ENCODE measurements at regions not wholly inside any gene's neighbourhood (a gene's known extent, or its start where the extent isn't known, plus 50 kb on each side); places are given as distances from the start of the nearest gene placed in this dataset.

- Histone ChIP-seq H3K79me2 (ENCODE audit: control insufficient read depth, insufficient read depth, low read length) (no peaks in the 10 kb centered on the region), H3K4me2 (ENCODE audit: insufficient read depth, low read length) (no peak overlapping the region), H3K4me1 (replicated peaks in 1 of 2; ENCODE audit: control insufficient read depth in 2 of 2, insufficient read depth in 2 of 2, low read length in 2 of 2) (no peaks in the 10 kb centered on the region), H3K4me3 (no peak overlapping the region), H3K9me3 (replicated peaks; ENCODE audit: control insufficient read depth, insufficient read depth, low read depth, low read length) (no peaks in the 10 kb centered on the region), H3K9ac (ENCODE audit: insufficient read depth in 1 of 2, low read depth in 2 of 2, low read length in 2 of 2) (no peak overlapping the region), H3K27me3 (ENCODE audit: control insufficient read depth in 2 of 2, insufficient read depth in 2 of 2, low read length in 2 of 2) (no peaks in the 10 kb centered on the region), H3K27ac (ENCODE audit: extremely low read depth, low read depth, low read length) (no peak overlapping the region), H3K9me1 (ENCODE audit: control insufficient read depth, insufficient read depth, low read length) (no peaks in the 10 kb centered on the region), H3K36me3 (ENCODE audit: control insufficient read depth, insufficient read depth, low read length) (no peaks in the 10 kb centered on the region), H2AFZ (ENCODE audit: low read depth, low read length) (no peak overlapping the region), H4K20me1 (replicated peaks; ENCODE audit: control insufficient read depth, insufficient read depth, low read length) (no peaks in the 10 kb centered on the region)
- FAIRE-seq, result no peak
- TF ChIP-seq PTRF (tag; IDR thresholded peaks at IDR 0.05) (no peak), ZC3H8 (IDR thresholded peaks at IDR 0.05) (no peak), MXI1 (IDR thresholded peaks at IDR 0.05; ENCODE audit: low read depth, low read length) (no peak), ZNF444 (CRISPR knock-in tag; IDR thresholded peaks at IDR 0.05) (no peak), FOXM1 (IDR thresholded peaks at IDR 0.05; ENCODE audit: low read depth) (no peak), FOXM1 (CRISPR knock-in tag; IDR thresholded peaks at IDR 0.05; ENCODE audit: low read depth) (no peak), TEAD4 (IDR thresholded peaks at IDR 0.05; ENCODE audit: low read length) (no peak), TEAD4 (CRISPR knock-in tag; IDR thresholded peaks at IDR 0.05; ENCODE audit: borderline replicate concordance) (no peak), SOX6 (IDR thresholded peaks at IDR 0.05) (no peak), ADNP (tag; IDR thresholded peaks at IDR 0.05) (no peak), FUS (optimal IDR thresholded peaks at IDR 0.05; ENCODE audit: low read depth, low read length) (no peak), ZNF589 (CRISPR knock-in tag; IDR thresholded peaks at IDR 0.05; ENCODE audit: low read depth) (no peak), ZNF24 (IDR thresholded peaks at IDR 0.05) (no peak), EWSR1 (IDR thresholded peaks at IDR 0.05; ENCODE audit: borderline replicate concordance, low read depth, partially characterized antibody) (no peak), RBFOX2 (IDR thresholded peaks at IDR 0.05; ENCODE audit: low read depth, low read length) (no peak), ELF4 (CRISPR knock-in tag; IDR thresholded peaks at IDR 0.05) (no peak), MLX (CRISPR knock-in tag; conservative IDR thresholded peaks at IDR 0.05) (no peak), ZNF449 (CRISPR knock-in tag; IDR thresholded peaks at IDR 0.05) (no peak), TCF15 (CRISPR knock-in tag; IDR thresholded peaks at IDR 0.05) (no peak), NR1H2 (CRISPR knock-in tag; IDR thresholded peaks at IDR 0.05) (no peak), MAFF (IDR thresholded peaks at IDR 0.05; ENCODE audit: low read length) (no peak), CGGBP1 (CRISPR knock-in tag; IDR thresholded peaks at IDR 0.05) (no peak)
- DNase-seq (ENCODE audit: extremely low read depth in 1 of 4, low spot score in 3 of 4), result no peak
- WGBS (ENCODE audit: insufficient coverage, low coverage, missing lambda C conversion rate), result 0% methylated on average over 2 of the region's 2 CpGs
- no TSS peak for BruUV-seq (replicated peaks)
- in situ Hi-C loops (cut with MboI) (no loop called here), intact Hi-C loops (cut with micrococcal nuclease) (no loop called here)
- ATAC-seq, result no peak
- ChIA-PET CTCF (ENCODE audit: low intra/inter-chr PET ratio) (no interaction called here), POLR2A (no interaction called here)
These were observed 327.2 kb upstream of the CNKSR2 start for GRCh38 chrX:21047034-21047455.

All from K562 (cell line).